GM12875 (cell line): ENCODE measurements at regions not wholly inside any gene's neighbourhood (a gene's known extent, or its start where the extent isn't known, plus 50 kb on each side); places are given as distances from the start of the nearest gene placed in this dataset.
A peak's percentile ranks its signal among the peaks of the same experiment; 100 is the strongest.

Experiments used
- H3K4me3 ChIP-seq: one replicate; pipeline ENCODE4 v1.5.1; 2011; ENCODE audit warnings: low read depth, low read length, control low read depth
- CTCF ChIP-seq: IDR thresholded peaks from 2 replicates; pipeline ENCODE4 v1.5.1; 2011; ENCODE audit warnings: low read depth, mild to moderate bottlenecking, control low read depth, inconsistent platforms, low read length, moderate library complexity, borderline replicate concordance; ENCODE audit not compliant: insufficient read depth

- no peak for TF ChIP-seq CTCF
These were observed 228.5 kb downstream of the ATP23 start for GRCh38 chr12:58169826-58170225.

GRCh38 chr12:58171914-58172313 lies 230.5 kb downstream of the ATP23 start:
- TF ChIP-seq CTCF = no peak
- H3K4me3 ChIP-seq = no peak overlapping the region

More at GRCh38 chr12:58169826-58170225, 228.5 kb downstream of the ATP23 start:
- H3K4me3 ChIP-seq = no peak overlapping the region

GRCh38 chr12:58172433-58173073 lies 231.2 kb downstream of the ATP23 start:
- H3K4me3 ChIP-seq = no peak overlapping the region
- TF ChIP-seq CTCF = no peak

- H3K4me3 ChIP-seq = no peak overlapping the region
- no peak for TF ChIP-seq CTCF
These were observed 232.9 kb downstream of the ATP23 start for GRCh38 chr12:58174316-58174715.

GRCh38 chr12:58176296-58176869 lies 235.0 kb downstream of the ATP23 start:
- no peak overlapping the region for H3K4me3 ChIP-seq
- peak; percentile 35; the same call in 1 of the 2 replicates for TF ChIP-seq CTCF

GRCh38 chr12:58177366-58177765 lies 236.0 kb downstream of the ATP23 start:
- H3K4me3 ChIP-seq = no peak overlapping the region
- TF ChIP-seq CTCF = no peak

GRCh38 chr12:58184212-58184611 lies 242.8 kb downstream of the ATP23 start:
- H3K4me3 ChIP-seq = no peak overlapping the region

More at GRCh38 chr12:58184212-58184611, 242.8 kb downstream of the ATP23 start:
- TF ChIP-seq CTCF = no peak
